ENCODE measurements at regions not wholly inside any gene's neighbourhood (a gene's known extent, or its start where the extent isn't known, plus 50 kb on each side); places are given as distances from the start of the nearest gene placed in this dataset.

GRCh38 chr4:100872811-100873210, 355.0 kb upstream of the EMCN start:
- TF ChIP-seq POLR2AphosphoS5 (IDR thresholded peaks at IDR 0.05; ENCODE audit: low read depth, low read length): no peak
- TF ChIP-seq POLR2A (IDR thresholded peaks at IDR 0.05; ENCODE audit: low read depth, low read length): no peak
- TF ChIP-seq TAF1 (IDR thresholded peaks at IDR 0.05; ENCODE audit: borderline replicate concordance, low read depth, low read length): no peak

Data from GM12892 (cell line).